Osteoblast (primary cell): ENCODE measurements at regions not wholly inside any gene's neighbourhood (a gene's known extent, or its start where the extent isn't known, plus 50 kb on each side); places are given as distances from the start of the nearest gene placed in this dataset.

Experiments used
- DNase-seq: peaks from one replicate; pipeline ENCODE4 v3.0.0; 2011; ENCODE audit warnings: low spot score, mixed read lengths; ENCODE audit not compliant: insufficient read length; ENCODE audit errors: missing footprints
- H2AFZ ChIP-seq: 2 replicates; pipeline ENCODE4 v1.6.0; 2011; ENCODE audit warnings: mild to moderate bottlenecking, low read length
- H3K27ac ChIP-seq: 2 replicates; pipeline ENCODE4 v1.5.1; 2011; ENCODE audit warnings: mild to moderate bottlenecking, low read depth, low read length, moderate library complexity
- H3K27me3 ChIP-seq: 2 replicates; pipeline ENCODE4 v1.6.0; 2012; ENCODE audit warnings: mild to moderate bottlenecking, control low read depth, inconsistent platforms, low read length, moderate library complexity; ENCODE audit not compliant: insufficient read depth
- H3K36me3 ChIP-seq: 2 replicates; pipeline ENCODE4 v1.5.1; 2011; ENCODE audit warnings: mild to moderate bottlenecking, low read length, control low read depth, moderate library complexity; ENCODE audit not compliant: insufficient read depth
- H3K4me1 ChIP-seq: 2 replicates; pipeline ENCODE4 v1.5.1; 2011; ENCODE audit warnings: mild to moderate bottlenecking, low read length, control low read depth, moderate library complexity; ENCODE audit not compliant: insufficient read depth
- H3K4me2 ChIP-seq: 2 replicates; pipeline ENCODE4 v1.6.0; 2011; ENCODE audit warnings: mild to moderate bottlenecking, low read length; ENCODE audit not compliant: insufficient read depth
- H3K4me3 ChIP-seq: fragments of 200-600 bp; sonication (generic); 3 replicates; pipeline ENCODE4 v1.5.1; 2012; ENCODE audit warnings: mild to moderate bottlenecking, low read length, inconsistent platforms; ENCODE audit not compliant: insufficient read depth
- H3K79me2 ChIP-seq: 2 replicates; pipeline ENCODE4 v1.6.0; 2012; ENCODE audit warnings: mild to moderate bottlenecking, low read length, control low read depth, inconsistent platforms; ENCODE audit not compliant: insufficient read depth
- H3K9me3 ChIP-seq: 2 replicates; pipeline ENCODE4 v1.5.1; 2011; ENCODE audit warnings: low read depth, low read length, control low read depth
- H4K20me1 ChIP-seq: 2 replicates; pipeline ENCODE4 v1.6.0; 2012; ENCODE audit warnings: mild to moderate bottlenecking, low read length, control low read depth; ENCODE audit not compliant: insufficient read depth
- TF ChIP-seq, protein P1 (sequence below): IDR thresholded peaks from 2 replicates; pipeline ENCODE4 v1.5.1; 2011; ENCODE audit warnings: mild to moderate bottlenecking, low read depth, low read length, moderate library complexity; ENCODE audit errors: extremely low read depth

DNA sequence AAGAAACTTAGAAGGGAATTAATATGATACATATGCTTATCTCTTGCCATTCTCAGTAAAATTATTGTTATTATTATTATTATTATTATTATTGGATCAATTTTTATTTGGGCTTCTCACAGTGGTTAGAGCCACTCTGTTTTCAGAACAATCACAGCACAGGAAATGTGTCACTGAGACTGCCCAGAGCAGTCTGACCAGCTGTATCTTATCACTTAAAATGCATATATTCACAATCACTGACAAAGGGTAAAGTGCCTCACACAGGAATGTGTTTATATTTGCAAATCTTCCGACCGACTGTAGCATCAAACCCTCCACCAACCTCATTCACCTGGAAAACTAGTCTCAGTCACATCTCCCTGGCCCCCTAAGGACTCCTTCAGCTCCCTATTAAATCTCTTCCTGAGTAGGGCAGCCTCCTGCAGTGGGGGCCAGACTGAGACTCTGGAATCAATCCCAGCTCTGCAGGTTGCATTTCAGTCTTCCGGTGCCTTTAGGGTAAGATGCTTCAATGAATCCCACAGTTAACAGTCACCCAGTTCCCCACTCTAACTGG lies 738.3 kb upstream of the SLITRK5 start:
- TF ChIP-seq, protein P1, sequence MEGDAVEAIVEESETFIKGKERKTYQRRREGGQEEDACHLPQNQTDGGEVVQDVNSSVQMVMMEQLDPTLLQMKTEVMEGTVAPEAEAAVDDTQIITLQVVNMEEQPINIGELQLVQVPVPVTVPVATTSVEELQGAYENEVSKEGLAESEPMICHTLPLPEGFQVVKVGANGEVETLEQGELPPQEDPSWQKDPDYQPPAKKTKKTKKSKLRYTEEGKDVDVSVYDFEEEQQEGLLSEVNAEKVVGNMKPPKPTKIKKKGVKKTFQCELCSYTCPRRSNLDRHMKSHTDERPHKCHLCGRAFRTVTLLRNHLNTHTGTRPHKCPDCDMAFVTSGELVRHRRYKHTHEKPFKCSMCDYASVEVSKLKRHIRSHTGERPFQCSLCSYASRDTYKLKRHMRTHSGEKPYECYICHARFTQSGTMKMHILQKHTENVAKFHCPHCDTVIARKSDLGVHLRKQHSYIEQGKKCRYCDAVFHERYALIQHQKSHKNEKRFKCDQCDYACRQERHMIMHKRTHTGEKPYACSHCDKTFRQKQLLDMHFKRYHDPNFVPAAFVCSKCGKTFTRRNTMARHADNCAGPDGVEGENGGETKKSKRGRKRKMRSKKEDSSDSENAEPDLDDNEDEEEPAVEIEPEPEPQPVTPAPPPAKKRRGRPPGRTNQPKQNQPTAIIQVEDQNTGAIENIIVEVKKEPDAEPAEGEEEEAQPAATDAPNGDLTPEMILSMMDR = no peak
- no peak overlapping the region for H3K4me3 ChIP-seq
- no peaks in the 10 kb centered on the region for H4K20me1 ChIP-seq
- H3K27ac ChIP-seq = no peak overlapping the region
- no peak for DNase-seq
- H3K4me2 ChIP-seq = no peak overlapping the region
- no peaks in the 10 kb centered on the region for H3K79me2 ChIP-seq
- H3K36me3 ChIP-seq = no peaks in the 10 kb centered on the region
- H3K27me3 ChIP-seq = no peaks in the 10 kb centered on the region
- H3K4me1 ChIP-seq = no peaks in the 10 kb centered on the region
- no peak overlapping the region for H2AFZ ChIP-seq
- peaks cover 7% of the 10 kb centered on the region for H3K9me3 ChIP-seq

DNA sequence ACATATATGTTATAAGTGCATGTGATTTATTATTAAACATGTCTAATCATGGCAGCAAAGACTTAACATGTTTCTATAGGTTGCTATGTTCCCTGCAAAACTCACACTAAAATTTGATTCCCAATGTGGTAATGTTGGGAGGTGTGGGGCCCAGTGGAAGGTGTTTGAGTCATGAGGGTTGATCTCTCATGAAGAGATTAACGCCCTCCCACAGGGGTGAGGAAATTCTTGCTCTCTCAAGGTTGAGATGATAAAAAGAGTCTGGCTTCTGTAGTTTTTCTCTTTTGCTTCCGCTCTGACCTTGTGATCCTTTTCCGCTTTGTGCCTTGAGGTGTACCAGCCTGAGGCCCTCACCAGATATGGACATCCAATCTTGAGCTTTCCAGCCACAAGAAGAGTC lies 737.5 kb upstream of the SLITRK5 start:
- Histone ChIP-seq H2AFZ (no peak overlapping the region), H3K36me3 (no peaks in the 10 kb centered on the region), H3K4me3 (no peak overlapping the region), H3K4me1 (no peaks in the 10 kb centered on the region), H3K79me2 (no peaks in the 10 kb centered on the region), H3K27me3 (no peaks in the 10 kb centered on the region), H3K27ac (no peak overlapping the region), H3K9me3 (peaks cover 7% of the 10 kb centered on the region), H3K4me2 (no peak overlapping the region), H4K20me1 (no peaks in the 10 kb centered on the region)
- DNase-seq = no peak
- TF ChIP-seq, protein P1 = no peak

DNA sequence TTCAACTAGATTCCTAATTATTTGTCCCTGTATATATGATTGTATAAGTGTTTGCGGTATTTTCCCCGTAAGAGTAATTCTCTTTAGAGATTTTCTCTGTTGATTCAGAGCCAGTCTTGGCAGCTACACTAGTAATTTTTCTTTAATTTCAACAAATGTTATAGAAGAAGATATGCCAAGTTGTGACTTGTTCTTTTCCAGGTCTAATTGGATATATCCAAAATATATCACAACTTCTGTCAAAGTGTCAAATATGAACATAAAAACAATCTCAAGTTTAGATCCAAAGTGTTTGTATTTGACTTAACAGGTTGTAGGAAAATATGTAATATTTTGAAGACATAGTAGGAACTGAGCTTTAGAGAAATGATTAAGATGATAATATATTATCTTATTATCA lies 733.9 kb upstream of the SLITRK5 start:
- Histone ChIP-seq H3K4me2 (no peak overlapping the region), H3K27me3 (no peaks in the 10 kb centered on the region), H3K9me3 (peaks cover 7% of the 10 kb centered on the region), H4K20me1 (no peaks in the 10 kb centered on the region), H3K36me3 (no peaks in the 10 kb centered on the region), H3K4me3 (no peak overlapping the region), H3K79me2 (no peaks in the 10 kb centered on the region), H3K27ac (no peak overlapping the region), H3K4me1 (no peaks in the 10 kb centered on the region), H2AFZ (no peak overlapping the region)
- TF ChIP-seq, protein P1 = no peak
- no peak for DNase-seq

DNA sequence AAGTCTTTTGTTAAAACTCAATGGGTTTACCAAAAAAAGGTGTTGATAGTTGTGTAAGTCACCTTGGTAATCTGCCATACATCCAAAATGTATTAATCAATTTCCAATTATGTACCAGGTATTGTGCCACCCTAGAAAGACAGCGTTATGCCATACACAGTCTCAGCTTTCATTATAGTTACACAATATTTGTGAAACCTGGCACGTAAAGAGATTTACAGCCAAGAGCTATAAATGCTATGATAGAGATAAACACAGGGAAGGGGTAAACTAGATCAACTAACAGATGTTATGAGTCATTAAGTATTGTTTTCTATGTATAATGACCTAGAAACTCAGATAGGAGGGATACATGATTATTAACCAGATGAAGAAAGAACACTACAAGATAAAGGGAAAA lies 725.6 kb upstream of the SLITRK5 start:
- DNase-seq = no peak
- Histone ChIP-seq H3K27me3 (no peaks in the 10 kb centered on the region), H3K27ac (no peak overlapping the region)

More for the DNA sequence above, 725.6 kb upstream of the SLITRK5 start:
- H3K4me3 ChIP-seq = no peak overlapping the region
- no peak overlapping the region for H2AFZ ChIP-seq
- H3K36me3 ChIP-seq = no peaks in the 10 kb centered on the region
- H3K4me2 ChIP-seq = no peak overlapping the region
- H4K20me1 ChIP-seq = no peaks in the 10 kb centered on the region
- no peaks in the 10 kb centered on the region for H3K79me2 ChIP-seq
- H3K9me3 ChIP-seq = no peaks in the 10 kb centered on the region
- TF ChIP-seq, protein P1 = no peak
- no peaks in the 10 kb centered on the region for H3K4me1 ChIP-seq
